ENCODE measurements at regions not wholly inside any gene's neighbourhood (a gene's known extent, or its start where the extent isn't known, plus 50 kb on each side); places are given as distances from the start of the nearest gene placed in this dataset.
A peak's percentile ranks its signal among the peaks of the same experiment; 100 is the strongest.

DNA sequence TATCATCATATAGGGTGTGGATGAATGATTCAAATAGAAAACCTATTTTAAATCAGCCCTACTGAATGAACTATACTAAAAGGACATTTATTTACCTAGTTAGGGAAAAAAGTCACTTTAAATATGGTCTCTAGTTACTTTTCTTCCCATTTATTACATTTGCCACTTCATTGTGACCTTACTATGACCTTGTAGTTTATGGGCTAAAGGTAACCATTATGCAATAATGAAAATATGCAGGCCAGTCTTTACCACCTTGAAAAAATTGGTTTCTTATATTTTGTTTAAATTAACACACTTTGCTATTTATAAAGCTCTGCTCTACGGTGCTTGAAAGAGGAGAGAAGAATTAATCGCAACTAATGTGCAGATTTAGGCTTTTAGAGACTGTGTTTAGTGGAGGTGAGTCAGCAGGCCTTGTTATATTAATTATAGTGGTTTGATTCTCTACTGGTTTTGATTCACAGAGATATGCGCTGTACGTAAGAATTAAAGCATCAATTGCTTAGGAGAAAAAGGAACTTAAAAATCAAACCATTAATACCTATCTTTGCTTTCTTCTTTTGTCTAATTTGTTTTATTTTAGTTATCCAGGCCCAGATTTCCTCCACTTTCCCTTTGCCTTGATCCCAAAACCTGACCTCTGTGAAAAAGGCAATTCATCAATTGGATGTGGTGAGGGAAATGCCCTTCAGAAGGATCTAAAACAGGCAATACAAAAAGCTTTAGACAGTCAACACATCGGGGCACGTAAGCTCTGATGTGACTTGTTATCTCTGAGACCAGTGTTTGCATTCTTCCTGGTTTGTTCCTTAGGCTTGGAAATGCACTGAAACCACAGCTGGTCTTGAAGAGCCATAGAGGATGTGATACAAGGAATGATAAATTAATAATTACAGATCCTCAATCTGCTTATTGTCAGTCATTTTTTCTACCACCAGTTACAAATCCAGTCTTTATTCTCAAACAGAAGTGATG lies 141.2 kb upstream of the HDAC9 start:
- Histone ChIP-seq H3K9me3 (ENCODE audit: insufficient read depth, low read depth, low read length) (no peaks in the 10 kb centered on the region), H3K27me3 (ENCODE audit: insufficient read depth, low read length) (no peaks in the 10 kb centered on the region), H3K4me3 (ENCODE audit: low read length) (no peak overlapping the region)

DNA sequence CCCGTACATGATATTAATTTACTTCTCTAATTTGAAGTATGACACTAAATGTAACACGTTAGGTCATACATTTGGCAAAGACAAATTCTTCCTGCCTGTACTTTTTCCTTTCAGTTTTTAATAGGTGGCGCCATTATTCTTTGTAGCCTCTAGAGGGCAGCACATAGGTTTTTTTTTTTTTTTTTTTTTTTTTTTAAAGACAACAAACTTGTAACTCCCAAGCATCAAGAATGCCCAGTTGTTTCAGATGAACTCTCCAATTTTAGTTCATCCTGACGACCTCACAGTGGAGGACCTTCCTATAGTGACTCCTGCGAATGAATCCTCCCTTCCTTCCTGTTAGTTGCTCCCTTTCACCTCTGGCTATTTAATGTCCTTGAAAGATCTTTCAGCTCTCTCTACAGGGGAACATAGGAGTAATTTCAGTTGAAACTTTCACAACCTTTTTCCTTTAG lies 139.3 kb upstream of the HDAC9 start:
- Histone ChIP-seq H3K4me1 (ENCODE audit: insufficient read depth, low read length) (peaks cover 10% of the 10 kb centered on the region; the same call in 1 of the 2 replicates), H3K9ac (ENCODE audit: low read depth, low read length) (peak overlapping the region; percentile 36; the same call in 1 of the 2 replicates), H3K9me3 (ENCODE audit: insufficient read depth, low read depth, low read length) (no peaks in the 10 kb centered on the region), H3K27me3 (ENCODE audit: insufficient read depth, low read length) (no peaks in the 10 kb centered on the region), H3K27ac (ENCODE audit: low read length) (no peak overlapping the region), H3K4me3 (ENCODE audit: low read length) (no peak overlapping the region), H3K36me3 (ENCODE audit: insufficient read depth, low read depth, low read length) (no peaks in the 10 kb centered on the region)

More for the DNA sequence above, 141.2 kb upstream of the HDAC9 start:
- H3K9ac ChIP-seq (ENCODE audit: low read depth, low read length) = no peak overlapping the region
- no peak overlapping the region for H3K27ac ChIP-seq (ENCODE audit: low read length)
- H3K36me3 ChIP-seq (ENCODE audit: insufficient read depth, low read depth, low read length) = no peaks in the 10 kb centered on the region
- H3K4me1 ChIP-seq (ENCODE audit: insufficient read depth, low read length) = peaks cover 10% of the 10 kb centered on the region; the same call in 1 of the 2 replicates

DNA sequence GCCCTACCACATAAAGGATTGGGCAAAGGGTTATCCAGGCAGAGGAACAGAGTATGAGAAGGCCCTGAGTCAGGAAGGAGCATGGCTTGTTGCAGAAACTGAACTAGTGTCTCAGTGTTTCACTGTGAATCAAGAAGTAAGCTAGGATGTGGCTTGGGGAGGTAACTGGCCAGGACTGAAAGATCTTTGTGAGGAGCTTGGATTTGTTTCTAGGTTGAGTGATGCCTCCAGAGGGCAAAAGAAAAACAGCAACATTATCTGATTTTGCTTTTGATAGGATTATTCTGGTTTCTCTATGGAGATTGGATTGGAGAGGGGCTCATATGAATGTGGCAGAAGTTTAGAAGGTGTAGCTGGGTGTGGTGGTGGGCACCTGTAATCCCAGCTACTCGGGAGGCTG lies 137.9 kb upstream of the HDAC9 start:
- H3K9ac ChIP-seq (ENCODE audit: low read depth, low read length) = no peak overlapping the region
- H3K27ac ChIP-seq (ENCODE audit: low read length) = no peak overlapping the region
- H3K4me3 ChIP-seq (ENCODE audit: low read length) = no peak overlapping the region
- H3K4me1 ChIP-seq (ENCODE audit: insufficient read depth, low read length) = peaks cover 13% of the 10 kb centered on the region; the same call in 1 of the 2 replicates
- H3K36me3 ChIP-seq (ENCODE audit: insufficient read depth, low read depth, low read length) = no peaks in the 10 kb centered on the region
- no peaks in the 10 kb centered on the region for H3K27me3 ChIP-seq (ENCODE audit: insufficient read depth, low read length)
- H3K9me3 ChIP-seq (ENCODE audit: insufficient read depth, low read depth, low read length) = no peaks in the 10 kb centered on the region

DNA sequence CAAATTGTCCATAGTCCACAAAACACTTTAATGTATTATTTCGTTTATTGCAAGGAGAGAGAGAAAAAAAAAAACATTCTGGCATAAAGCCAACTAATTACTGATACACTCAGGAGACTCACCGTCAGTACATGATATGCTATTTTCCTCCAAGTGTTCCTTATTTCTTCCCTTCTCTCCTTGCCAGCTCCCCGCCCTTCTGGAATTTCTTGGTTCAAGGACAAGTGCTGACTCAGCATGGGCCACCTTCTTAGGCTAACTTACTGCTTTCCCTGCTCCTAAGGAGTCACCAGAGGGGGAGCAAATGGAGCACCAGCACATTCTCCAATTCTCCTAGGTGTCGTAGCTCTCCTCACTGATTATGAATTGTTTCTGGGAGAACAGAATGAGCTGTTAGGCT lies 133.8 kb upstream of the HDAC9 start:
- H3K27ac ChIP-seq (ENCODE audit: low read length) = no peak overlapping the region
- H3K9me3 ChIP-seq (ENCODE audit: insufficient read depth, low read depth, low read length) = no peaks in the 10 kb centered on the region
- no peak overlapping the region for H3K9ac ChIP-seq (ENCODE audit: low read depth, low read length)
- H3K4me1 ChIP-seq (ENCODE audit: insufficient read depth, low read length) = peaks cover 15% of the 10 kb centered on the region
- H3K27me3 ChIP-seq (ENCODE audit: insufficient read depth, low read length) = no peaks in the 10 kb centered on the region
- no peak overlapping the region for H3K4me3 ChIP-seq (ENCODE audit: low read length)
- no peaks in the 10 kb centered on the region for H3K36me3 ChIP-seq (ENCODE audit: insufficient read depth, low read depth, low read length)

DNA sequence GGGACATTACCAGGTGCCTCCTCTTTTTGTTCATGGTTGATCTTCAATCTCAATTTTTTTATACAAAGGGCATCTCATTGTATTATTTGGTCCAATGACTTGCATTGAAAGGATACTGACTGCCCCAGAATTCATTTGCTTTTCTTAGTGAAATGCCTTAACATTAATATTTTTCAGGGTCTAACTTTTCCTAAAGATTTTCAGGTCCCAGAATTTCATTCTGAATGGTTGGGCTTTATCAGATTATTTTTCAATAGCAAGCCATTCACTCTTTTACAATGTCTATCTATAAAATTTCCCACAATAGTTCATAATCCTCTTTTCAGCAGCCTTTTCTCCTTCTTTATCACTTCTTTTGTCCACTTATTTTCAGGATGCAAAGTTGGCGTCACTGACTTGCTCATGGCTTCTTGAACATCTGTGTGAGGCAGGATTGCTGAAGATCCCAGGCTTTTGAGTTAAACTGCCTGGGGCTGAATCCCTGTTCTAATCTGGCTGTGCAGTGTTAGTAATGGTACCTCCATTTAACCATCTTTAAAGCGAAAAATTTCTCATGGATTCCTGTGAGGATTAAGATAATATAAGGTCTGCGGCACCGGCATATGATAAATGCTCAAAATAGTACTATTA lies 131.7 kb upstream of the HDAC9 start:
- Histone ChIP-seq H3K9me3 (ENCODE audit: insufficient read depth, low read depth, low read length) (no peaks in the 10 kb centered on the region), H3K36me3 (ENCODE audit: insufficient read depth, low read depth, low read length) (no peaks in the 10 kb centered on the region), H3K4me3 (ENCODE audit: low read length) (no peak overlapping the region), H3K27me3 (ENCODE audit: insufficient read depth, low read length) (no peaks in the 10 kb centered on the region), H3K9ac (ENCODE audit: low read depth, low read length) (no peak overlapping the region), H3K27ac (ENCODE audit: low read length) (no peak overlapping the region), H3K4me1 (ENCODE audit: insufficient read depth, low read length) (peaks cover 15% of the 10 kb centered on the region)

DNA sequence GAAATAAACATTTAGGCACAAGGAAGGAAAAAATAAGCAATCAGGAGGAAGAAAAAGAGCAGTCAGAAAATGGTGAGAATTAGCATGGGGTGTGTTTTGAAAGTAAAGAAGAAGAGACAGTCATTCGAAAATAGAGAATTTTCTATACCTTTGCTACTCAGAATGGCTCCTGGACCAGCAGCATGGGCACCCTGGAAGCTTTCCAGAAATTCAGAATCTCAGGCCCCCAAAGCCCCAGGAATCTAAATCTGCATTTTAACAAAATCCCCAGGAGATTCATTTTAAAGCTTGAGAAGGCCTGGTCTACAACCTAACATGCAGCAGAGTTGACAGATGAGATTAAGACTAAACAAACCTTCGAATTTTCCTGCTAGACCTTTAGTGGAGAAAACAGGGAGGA lies 131.2 kb upstream of the HDAC9 start:
- Histone ChIP-seq H3K27ac (ENCODE audit: low read length) (no peak overlapping the region), H3K36me3 (ENCODE audit: insufficient read depth, low read depth, low read length) (no peaks in the 10 kb centered on the region), H3K4me1 (ENCODE audit: insufficient read depth, low read length) (peaks cover 15% of the 10 kb centered on the region), H3K9me3 (ENCODE audit: insufficient read depth, low read depth, low read length) (no peaks in the 10 kb centered on the region), H3K4me3 (ENCODE audit: low read length) (no peak overlapping the region), H3K27me3 (ENCODE audit: insufficient read depth, low read length) (no peaks in the 10 kb centered on the region), H3K9ac (ENCODE audit: low read depth, low read length) (no peak overlapping the region)

DNA sequence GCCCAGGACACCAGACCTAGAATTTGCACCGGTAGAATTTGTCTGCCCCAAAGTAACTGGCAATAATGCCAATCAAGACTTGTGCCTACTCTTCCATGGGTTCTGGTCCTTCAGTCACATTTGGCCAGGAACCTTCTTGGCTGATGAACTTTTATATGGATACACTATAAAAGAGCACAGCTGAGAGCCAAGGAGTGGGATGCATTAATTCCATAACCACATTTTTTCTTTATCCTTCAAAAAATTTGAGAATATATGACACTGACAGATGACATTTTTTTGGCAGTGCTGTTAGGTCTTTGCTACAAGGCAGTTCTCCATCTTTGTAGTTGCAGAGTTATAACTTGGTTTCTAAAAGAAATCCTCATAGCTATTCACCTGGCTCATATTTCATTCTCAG lies 129.2 kb upstream of the HDAC9 start:
- H3K27ac ChIP-seq (ENCODE audit: low read length) = no peak overlapping the region
- no peak overlapping the region for H3K4me3 ChIP-seq (ENCODE audit: low read length)
- no peaks in the 10 kb centered on the region for H3K9me3 ChIP-seq (ENCODE audit: insufficient read depth, low read depth, low read length)
- H3K27me3 ChIP-seq (ENCODE audit: insufficient read depth, low read length) = no peaks in the 10 kb centered on the region
- peaks cover 15% of the 10 kb centered on the region for H3K4me1 ChIP-seq (ENCODE audit: insufficient read depth, low read length)
- H3K9ac ChIP-seq (ENCODE audit: low read depth, low read length) = no peak overlapping the region
- no peaks in the 10 kb centered on the region for H3K36me3 ChIP-seq (ENCODE audit: insufficient read depth, low read depth, low read length)

DNA sequence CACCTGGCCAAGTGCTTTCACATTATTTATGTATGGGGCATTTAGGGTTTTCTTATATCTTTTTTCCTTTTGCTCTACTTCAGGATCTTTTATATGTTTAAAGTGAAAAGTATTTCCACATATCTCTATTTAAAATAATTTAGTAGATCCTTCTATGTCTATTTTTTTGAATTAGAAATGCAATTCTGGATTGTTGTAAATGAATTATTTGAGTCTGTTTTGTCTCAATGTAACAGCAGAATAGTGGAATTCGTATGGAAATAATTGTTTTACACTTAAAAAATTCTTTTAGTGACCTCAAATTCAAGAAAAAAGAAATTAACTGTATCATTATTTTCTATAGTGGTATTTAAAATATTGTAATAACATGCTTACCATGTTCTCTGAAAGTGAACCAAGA lies 126.5 kb upstream of the HDAC9 start:
- H3K36me3 ChIP-seq (ENCODE audit: insufficient read depth, low read depth, low read length) = no peaks in the 10 kb centered on the region
- no peak overlapping the region for H3K27ac ChIP-seq (ENCODE audit: low read length)
- no peak overlapping the region for H3K4me3 ChIP-seq (ENCODE audit: low read length)
- H3K4me1 ChIP-seq (ENCODE audit: insufficient read depth, low read length) = peaks cover 14% of the 10 kb centered on the region
- H3K27me3 ChIP-seq (ENCODE audit: insufficient read depth, low read length) = no peaks in the 10 kb centered on the region
- no peak overlapping the region for H3K9ac ChIP-seq (ENCODE audit: low read depth, low read length)
- no peaks in the 10 kb centered on the region for H3K9me3 ChIP-seq (ENCODE audit: insufficient read depth, low read depth, low read length)

DNA sequence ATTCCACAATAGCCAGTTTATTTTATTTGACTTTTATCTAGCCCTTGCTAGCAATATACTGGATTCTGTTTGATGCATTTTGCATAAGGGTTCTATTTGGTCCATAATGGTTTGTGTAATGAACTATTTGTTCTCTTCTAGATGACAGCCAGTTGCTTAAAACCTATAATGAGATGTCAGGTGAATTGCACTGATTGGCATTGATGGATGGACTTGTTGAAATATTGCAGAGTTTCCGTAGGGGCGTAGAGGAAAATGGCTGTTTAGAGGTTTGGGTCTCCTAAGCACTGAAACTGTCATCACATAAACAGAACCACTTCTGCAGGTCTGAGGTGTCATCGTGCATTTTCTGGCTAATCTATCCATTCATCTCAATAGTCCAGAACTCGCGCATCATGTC lies 124.9 kb upstream of the HDAC9 start:
- no peaks in the 10 kb centered on the region for H3K36me3 ChIP-seq (ENCODE audit: insufficient read depth, low read depth, low read length)
- H3K27me3 ChIP-seq (ENCODE audit: insufficient read depth, low read length) = no peaks in the 10 kb centered on the region
- H3K4me3 ChIP-seq (ENCODE audit: low read length) = no peak overlapping the region
- H3K4me1 ChIP-seq (ENCODE audit: insufficient read depth, low read length) = peaks cover 10% of the 10 kb centered on the region
- H3K9me3 ChIP-seq (ENCODE audit: insufficient read depth, low read depth, low read length) = no peaks in the 10 kb centered on the region
- H3K27ac ChIP-seq (ENCODE audit: low read length) = no peak overlapping the region
- no peak overlapping the region for H3K9ac ChIP-seq (ENCODE audit: low read depth, low read length)

DNA sequence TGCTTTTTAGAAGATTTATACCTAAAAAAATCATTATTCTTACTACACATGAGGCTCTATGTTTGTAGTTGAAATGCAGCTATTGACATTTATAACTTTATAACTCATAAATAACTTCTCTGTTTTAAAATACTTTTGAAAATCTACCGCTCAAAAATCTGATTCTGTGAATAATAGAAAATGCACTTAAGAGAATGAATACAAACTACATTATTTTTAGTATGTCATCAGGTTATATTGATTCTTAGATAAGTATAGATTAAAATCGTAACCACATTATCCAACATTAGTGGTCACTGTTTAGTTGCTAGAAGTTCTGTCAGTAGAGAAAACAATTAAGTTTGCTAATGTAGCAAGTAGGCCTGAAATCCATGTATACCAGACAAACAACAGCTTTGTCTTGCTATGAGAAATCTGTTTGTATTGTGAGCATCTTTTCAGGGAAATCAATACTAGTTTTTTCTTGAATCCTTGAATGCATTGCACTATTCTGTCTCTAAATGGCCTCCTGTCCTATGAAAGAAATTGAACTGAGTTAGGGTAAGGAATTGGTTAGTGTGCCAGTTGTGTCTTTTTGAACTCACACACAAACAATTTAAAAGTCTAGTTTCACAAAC lies 116.5 kb upstream of the HDAC9 start:
- Histone ChIP-seq H3K36me3 (ENCODE audit: insufficient read depth, low read depth, low read length) (no peaks in the 10 kb centered on the region), H3K4me1 (ENCODE audit: insufficient read depth, low read length) (no peaks in the 10 kb centered on the region; the same call in 1 of the 2 replicates), H3K27me3 (ENCODE audit: insufficient read depth, low read length) (no peaks in the 10 kb centered on the region), H3K9ac (ENCODE audit: low read depth, low read length) (no peak overlapping the region), H3K9me3 (ENCODE audit: insufficient read depth, low read depth, low read length) (no peaks in the 10 kb centered on the region), H3K27ac (ENCODE audit: low read length) (no peak overlapping the region), H3K4me3 (ENCODE audit: low read length) (no peak overlapping the region)

DNA sequence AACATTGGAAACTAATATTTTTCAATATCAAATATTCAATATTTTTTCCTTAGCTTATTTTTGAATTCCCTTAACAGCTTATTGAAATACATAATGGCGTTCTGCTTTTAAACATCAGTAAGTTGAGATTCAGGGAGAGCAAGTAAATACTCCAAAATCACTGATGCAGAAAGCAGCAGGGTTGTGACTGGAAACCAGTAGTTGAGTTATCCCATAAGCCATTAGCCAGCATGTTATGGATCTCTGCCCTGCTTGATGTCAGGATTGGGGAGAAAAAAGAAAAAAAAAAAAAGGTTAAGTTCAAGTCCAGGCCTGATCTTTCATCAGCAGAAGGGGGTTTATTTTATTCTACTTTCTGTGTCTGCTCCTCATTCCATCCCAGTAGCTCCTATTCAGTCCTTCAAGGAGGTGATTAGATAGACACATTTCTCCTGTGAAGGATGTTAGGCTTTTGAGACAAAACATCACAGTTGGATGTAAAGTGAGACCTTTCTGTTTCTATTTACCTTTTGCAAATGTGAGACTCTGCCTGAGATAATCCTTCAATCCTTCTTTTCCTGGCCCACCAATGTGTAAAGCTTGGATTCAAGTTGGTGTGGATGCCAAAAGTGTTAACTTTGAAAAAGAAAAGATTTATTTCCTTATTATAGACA lies 110.9 kb upstream of the HDAC9 start:
- Histone ChIP-seq H3K27ac (ENCODE audit: low read length) (no peak overlapping the region), H3K9ac (ENCODE audit: low read depth, low read length) (no peak overlapping the region)

More for the DNA sequence above, 110.9 kb upstream of the HDAC9 start:
- H3K27me3 ChIP-seq (ENCODE audit: insufficient read depth, low read length) = no peaks in the 10 kb centered on the region
- H3K4me1 ChIP-seq (ENCODE audit: insufficient read depth, low read length) = peaks cover 31% of the 10 kb centered on the region
- no peaks in the 10 kb centered on the region for H3K9me3 ChIP-seq (ENCODE audit: insufficient read depth, low read depth, low read length)
- 0 out of 2 replicates have a peak overlapping the region, but pooled peaks have one; percentile 15 for H3K4me3 ChIP-seq (ENCODE audit: low read length)
- H3K36me3 ChIP-seq (ENCODE audit: insufficient read depth, low read depth, low read length) = no peaks in the 10 kb centered on the region

All from iPS-20b (cell line).